Heart right ventricle (tissue), 16 donors: ENCODE measurements at regions not wholly inside any gene's neighbourhood (a gene's known extent, or its start where the extent isn't known, plus 50 kb on each side); places are given as distances from the start of the nearest gene placed in this dataset.

Experiments used
- ATAC-seq, 8 donors: fragments of 200-7000 bp; cut with Tn5 transposase; one replicate each; pipeline ENCODE4 v1.9.1; 2020; ENCODE audit warnings: mild to moderate bottlenecking in 8 of 8, moderate library complexity in 8 of 8, moderate number of reproducible peaks in 1 of 8
- DNase-seq, 2 donors: peaks; one replicate each; pipeline ENCODE4 v3.0.0-alpha.2; 2020
- H3K27ac ChIP-seq, 10 donors: fragments of 200-600 bp; sonication (generic) in 2 of 10; one replicate each; pipeline versions ENCODE4 v1.5.0 to v1.8.0; 2020 to 2022; ENCODE audit warnings: mild to moderate bottlenecking in 3 of 10
- H3K27me3 ChIP-seq, 7 donors: fragments of 200-600 bp; one replicate each; pipeline ENCODE4 v1.8.0; 2021 to 2022; ENCODE audit warnings: mild to moderate bottlenecking in 2 of 7
- H3K36me3 ChIP-seq, 9 donors: fragments of 200-600 bp; sonication (generic) in 1 of 9; one replicate each; pipeline versions ENCODE4 v1.5.0 to v1.8.0; 2020 to 2022; ENCODE audit warnings: mild to moderate bottlenecking in 2 of 9
- H3K4me1 ChIP-seq, 9 donors: fragments of 200-600 bp; sonication (generic) in 1 of 9; one replicate each; pipeline versions ENCODE4 v1.5.0 to v1.8.0; 2020 to 2022; ENCODE audit warnings: mild to moderate bottlenecking in 4 of 9
- H3K4me3 ChIP-seq, 10 donors: fragments of 200-600 bp; sonication (generic) in 2 of 10; one replicate each; pipeline versions ENCODE4 v1.5.0 to v1.8.0; 2020 to 2022; ENCODE audit warnings: mild to moderate bottlenecking in 7 of 10, moderate library complexity in 2 of 10
- H3K9me3 ChIP-seq, 11 donors: fragments of 200-600 bp in 10 of 11; sonication (generic) in 2 of 11; one replicate each; pipeline versions ENCODE4 v1.5.0 to v1.8.0; 2013 to 2022; ENCODE audit warnings: mild to moderate bottlenecking in 2 of 11, control low read depth in 1 of 11, moderate library complexity in 1 of 11
- CTCF ChIP-seq, 9 donors: fragments of 200-600 bp; sonication (generic) in 2 of 9; IDR thresholded peaks; one replicate each; pipeline versions ENCODE4 v1.5.0 to v1.8.0; 2021 to 2022; ENCODE audit warnings: antibody characterized with exemption in 9 of 9, mild to moderate bottlenecking in 5 of 9, moderate library complexity in 1 of 9
- WGBS, 2 donors: extraction: QIAGEN DNeasy Blood & Tissue Kit; methylation state at CpG; one replicate each; pipeline ENCODE4 v1.1.7; 2013; ENCODE audit warnings: inconsistent platforms in 1 of 2; 5-methylcytosine and 5-hydroxymethylcytosine counted together
- intact Hi-C, 10 donors: fragments of 100-400 bp; cut with DNase I; formaldehyde crosslinking; loops; one replicate each; pipeline versions ENCODE4 v1.11.1 to v1.14.2; 2022
- donor health status: Arrhythmogenic right ventricular cardiomyopathy.
- donor health status: ischemic (EF 13 %, LVEDD 7.1; RV severe dilation, severe dysfunction).
- donor health status: healthy with polysubstance abuse.
- donor health status: DM: no; HTN: yes; CAD: no.
- donor health status: DM: no; HTN: no; CAD: no.
- donor health status: ischemic (EF 25% LVEDD 6.9; RV normal size, moderate dysfunction).
- donor health status: ischemic (EF 25% LVEDD 5.7; RV mildly dilated, moderate dysfunction).
- donor health status: healthy.
- donor health status: DM: yes; HTN: yes; CAD: no.
- donor health status: Ischemic cardiomyopathy.
- donor health status: ischemic (EF 35%, LVEDD 5.7; RV mildly dilated, moderate dysfunction).
- donor health status: nonischemic (EF 11% LVEDD 7.7; RV severe dilation, severe dysfunction).
- donor health status: DM: yes; HTN: yes; CAD: no.
- donor health status: PGD.
- donor health status: ischemic (EF 29% LVEDD 5.4; RV normal size, mild dysfunction).
- donor health status: nonischemic (EF 23%, LVEDD 6.1; RV moderate dilation, normal function).

- Histone ChIP-seq H3K36me3 (no peaks in the 10 kb centered on the region), H3K4me1 (no peaks in the 10 kb centered on the region), H3K9me3 (peaks cover 0 to 12% (median 0%) of the 10 kb centered on the region in 11 donors), H3K27ac (no peak overlapping the region), H3K4me3 (no peak overlapping the region), H3K27me3 (peaks cover 0 to 30% (median 17%) of the 10 kb centered on the region in 7 donors)
- intact Hi-C loops, result no loop called here
- WGBS, 2 donors, result 85 to 87% methylated on average over 5 of the region's 5 CpGs
- no peak for TF ChIP-seq CTCF (IDR thresholded peaks at IDR 0.05)
- DNase-seq (no peak), ATAC-seq (no peak)
These were observed 84.9 kb downstream of the PHETA1 start for GRCh38 chr12:111283966-111284365.

- intact Hi-C loops, result no loop called here
These were observed 85.4 kb downstream of the PHETA1 start for GRCh38 chr12:111283521-111283920.

GRCh38 chr12:111277570-111277969, 91.3 kb downstream of the PHETA1 start:
- intact Hi-C loops, result no loop called here
- peaks cover 0 to 12% (median 0%) of the 10 kb centered on the region in 11 donors for H3K9me3 ChIP-seq
- WGBS, 2 donors, result 29 to 32% methylated on average over 9 of the region's 9 CpGs
- H3K36me3 ChIP-seq, result no peaks in the 10 kb centered on the region
- no peak for TF ChIP-seq CTCF (IDR thresholded peaks at IDR 0.05)
- H3K4me1 ChIP-seq, result no peaks in the 10 kb centered on the region
- no peak overlapping the region for H3K27ac ChIP-seq
- H3K4me3 ChIP-seq, result no peak overlapping the region
- H3K27me3 ChIP-seq, result peaks cover 0 to 65% (median 49%) of the 10 kb centered on the region in 7 donors
- DNase-seq (no peak), ATAC-seq (no peak)

More at GRCh38 chr12:111283521-111283920, 85.4 kb downstream of the PHETA1 start:
- H3K27ac ChIP-seq, result no peak overlapping the region
- no peak overlapping the region for H3K4me3 ChIP-seq
- no peaks in the 10 kb centered on the region for H3K36me3 ChIP-seq
- H3K4me1 ChIP-seq, result no peaks in the 10 kb centered on the region
- 86% methylated on average over 6 of the region's 6 CpGs for WGBS, 2 donors
- peaks cover 0 to 12% (median 0%) of the 10 kb centered on the region in 11 donors for H3K9me3 ChIP-seq
- DNase-seq (no peak), ATAC-seq (no peak)
- TF ChIP-seq CTCF (IDR thresholded peaks at IDR 0.05), result no peak
- peaks cover 0 to 35% (median 21%) of the 10 kb centered on the region in 7 donors for H3K27me3 ChIP-seq

- intact Hi-C loops, result no loop called here
- WGBS, 2 donors, result 84 to 85% methylated on average over 5 of the region's 5 CpGs
- Histone ChIP-seq H3K27ac (no peak overlapping the region), H3K4me1 (no peaks in the 10 kb centered on the region), H3K27me3 (peaks cover 0 to 62% (median 49%) of the 10 kb centered on the region in 7 donors), H3K36me3 (no peaks in the 10 kb centered on the region), H3K4me3 (no peak overlapping the region), H3K9me3 (peaks cover 0 to 14% (median 0%) of the 10 kb centered on the region in 11 donors)
- TF ChIP-seq CTCF (IDR thresholded peaks at IDR 0.05), result no peak
- DNase-seq (no peak), ATAC-seq (no peak)
These were observed 92.7 kb downstream of the PHETA1 start for GRCh38 chr12:111276146-111276545.
